HFFc6 (cell line): ENCODE measurements at regions not wholly inside any gene's neighbourhood (a gene's known extent, or its start where the extent isn't known, plus 50 kb on each side); places are given as distances from the start of the nearest gene placed in this dataset.
"Not testable (repeated sequence)": the region's sequence is repeated elsewhere in the genome, so short reads cannot be mapped to it uniquely, and the experiment has no call there.

ENCODE experiments used
- DNase-seq: peaks from one replicate; pipeline ENCODE4 v3.0.0-alpha.2; 2018
- H3K27ac Mint-ChIP-seq: 2 replicates; pipeline ENCODE4 v1.8.0; 2020; ENCODE audit warnings: mild to moderate bottlenecking, mixed read lengths
- H3K27me3 Mint-ChIP-seq: 2 replicates; pipeline ENCODE4 v1.8.0; 2021; ENCODE audit warnings: mild to moderate bottlenecking, moderate library complexity, mixed read lengths; ENCODE audit not compliant: insufficient read depth
- H3K36me3 Mint-ChIP-seq: 2 replicates; pipeline ENCODE4 v1.8.0; 2021; ENCODE audit warnings: low read depth, mixed read lengths
- H3K4me1 Mint-ChIP-seq: 2 replicates; pipeline ENCODE4 v1.8.0; 2020; ENCODE audit warnings: low read depth, mixed read lengths
- H3K4me3 Mint-ChIP-seq: 2 replicates; pipeline ENCODE4 v1.8.0; 2020; ENCODE audit warnings: mild to moderate bottlenecking, moderate library complexity, mixed read lengths
- H3K9me3 Mint-ChIP-seq: 2 replicates; pipeline ENCODE4 v1.8.0; 2020; ENCODE audit warnings: mild to moderate bottlenecking, mixed read lengths
- CTCF ChIP-seq: fragments of 200-600 bp; sonication (generic); IDR thresholded peaks from 2 replicates; pipeline ENCODE4 v1.5.0; 2021; ENCODE audit warnings: antibody characterized with exemption, mild to moderate bottlenecking

- Mint-ChIP-seq H3K27ac (peak overlapping the region; percentile 42; the same call in 1 of the 2 replicates), H3K4me1 (peaks cover 30% of the 10 kb centered on the region), H3K4me3 (no peak overlapping the region), H3K36me3 (peaks cover 21% of the 10 kb centered on the region), H3K27me3 (no peaks in the 10 kb centered on the region), H3K9me3 (peaks cover 4% of the 10 kb centered on the region)
- no peak for DNase-seq
- no peak for TF ChIP-seq CTCF
Measured at GRCh38 chr10:44575601-44576380, 190.9 kb upstream of the CXCL12 start.

- H3K36me3 Mint-ChIP-seq, result peaks cover 19% of the 10 kb centered on the region
- no peaks in the 10 kb centered on the region for H3K27me3 Mint-ChIP-seq
- peaks cover 4% of the 10 kb centered on the region for H3K9me3 Mint-ChIP-seq
- peaks cover 30% of the 10 kb centered on the region for H3K4me1 Mint-ChIP-seq
- peak; percentile 23 for DNase-seq
- no peak for TF ChIP-seq CTCF
- no peak overlapping the region for H3K4me3 Mint-ChIP-seq
- peak overlapping the region; percentile 27 for H3K27ac Mint-ChIP-seq
Measured at GRCh38 chr10:44576702-44577191, 191.8 kb upstream of the CXCL12 start.

- no peak for TF ChIP-seq CTCF
- H3K4me3 Mint-ChIP-seq, result no peak overlapping the region
- no peak overlapping the region for H3K27ac Mint-ChIP-seq
- H3K27me3 Mint-ChIP-seq, result no peaks in the 10 kb centered on the region
- peaks cover 30% of the 10 kb centered on the region for H3K4me1 Mint-ChIP-seq
- DNase-seq, result no peak
- H3K36me3 Mint-ChIP-seq, result peaks cover 13% of the 10 kb centered on the region
- H3K9me3 Mint-ChIP-seq, result peaks cover 4% of the 10 kb centered on the region
Measured at GRCh38 chr10:44577533-44577932, 192.6 kb upstream of the CXCL12 start.

GRCh38 chr10:44578271-44578670 is 193.4 kb upstream of the CXCL12 start:
- peaks cover 10% of the 10 kb centered on the region for H3K36me3 Mint-ChIP-seq
- H3K27me3 Mint-ChIP-seq, result no peaks in the 10 kb centered on the region
- no peak overlapping the region for H3K4me3 Mint-ChIP-seq
- peaks cover 29% of the 10 kb centered on the region for H3K4me1 Mint-ChIP-seq
- no peak overlapping the region for H3K27ac Mint-ChIP-seq
- DNase-seq, result no peak
- peaks cover 4% of the 10 kb centered on the region for H3K9me3 Mint-ChIP-seq
- no peak for TF ChIP-seq CTCF

- H3K4me1 Mint-ChIP-seq, result peaks cover 22% of the 10 kb centered on the region
- H3K9me3 Mint-ChIP-seq, H3K4me3 Mint-ChIP-seq, H3K27me3 Mint-ChIP-seq, H3K36me3 Mint-ChIP-seq, H3K27ac Mint-ChIP-seq, DNase-seq: not testable (repeated sequence)
Measured at GRCh38 chr10:44578963-44579362, 194.1 kb upstream of the CXCL12 start.

GRCh38 chr10:44581996-44582395 is 197.1 kb upstream of the CXCL12 start:
- peaks cover 10% of the 10 kb centered on the region for H3K36me3 Mint-ChIP-seq
- DNase-seq, result peak; percentile 41
- H3K27me3 Mint-ChIP-seq, result no peaks in the 10 kb centered on the region
- no peak overlapping the region for H3K4me3 Mint-ChIP-seq
- H3K9me3 Mint-ChIP-seq, result peaks cover 4% of the 10 kb centered on the region
- H3K27ac Mint-ChIP-seq, result peak overlapping the region; percentile 59
- no peak for TF ChIP-seq CTCF
- peaks cover 38% of the 10 kb centered on the region for H3K4me1 Mint-ChIP-seq
